Stimulated activated CD4-positive, alpha-beta T cell treated with anti-CD3 and anti-CD28 coated beads, TNF-alpha, amount 100 ng/mL, for 1 hour (primary cell): ENCODE measurements at regions not wholly inside any gene's neighbourhood (a gene's known extent, or its start where the extent isn't known, plus 50 kb on each side); places are given as distances from the start of the nearest gene placed in this dataset.
"Not testable (repeated sequence)": the region's sequence is repeated elsewhere in the genome, so short reads cannot be mapped to it uniquely, and the experiment has no call there.

Source experiments
- DNase-seq, 3 donors: peaks; one replicate each; pipeline ENCODE4 v3.0.0-alpha.2; 2020; ENCODE audit warnings: low read depth in 3 of 3, low spot score in 1 of 3

GRCh38 chr6:15744818-15745402 is 82.1 kb upstream of the DTNBP1 start:
- no peak for DNase-seq

GRCh38 chr6:15742013-15742412 is 79.2 kb upstream of the DTNBP1 start:
- not testable (repeated sequence) for DNase-seq

- DNase-seq = no peak
These were observed 78.6 kb upstream of the DTNBP1 start for GRCh38 chr6:15741405-15741804.

- no peak for DNase-seq
These were observed 77.0 kb upstream of the DTNBP1 start for GRCh38 chr6:15739867-15740266.

- no peak for DNase-seq
These were observed 76.5 kb upstream of the DTNBP1 start for GRCh38 chr6:15739353-15739752.

GRCh38 chr6:15738195-15738594 is 75.4 kb upstream of the DTNBP1 start:
- not testable (repeated sequence) for DNase-seq

- no peak for DNase-seq
These were observed 73.5 kb upstream of the DTNBP1 start for GRCh38 chr6:15736297-15736696.

- no peak for DNase-seq
These were observed 72.9 kb upstream of the DTNBP1 start for GRCh38 chr6:15735567-15736265.

GRCh38 chr6:15734118-15734897 is 71.5 kb upstream of the DTNBP1 start:
- DNase-seq = no peak

- no peak for DNase-seq
These were observed 68.1 kb upstream of the DTNBP1 start for GRCh38 chr6:15730922-15731321.

GRCh38 chr6:15730442-15730841 is 67.6 kb upstream of the DTNBP1 start:
- no peak for DNase-seq

- DNase-seq = no peak
These were observed 59.9 kb upstream of the DTNBP1 start for GRCh38 chr6:15722731-15723130.

- no peak for DNase-seq
These were observed 54.1 kb upstream of the DTNBP1 start for GRCh38 chr6:15716889-15717288.

GRCh38 chr6:15715851-15716250 is 53.0 kb upstream of the DTNBP1 start:
- no peak for DNase-seq

GRCh38 chr6:15715060-15715459 is 52.2 kb upstream of the DTNBP1 start:
- no peak for DNase-seq

- DNase-seq = no peak
These were observed 51.8 kb upstream of the DTNBP1 start for GRCh38 chr6:15714658-15715057.

- no peak for DNase-seq
These were observed 50.5 kb upstream of the DTNBP1 start for GRCh38 chr6:15713325-15713724.

- no peak for DNase-seq
These were observed 50.0 kb upstream of the DTNBP1 start for GRCh38 chr6:15712797-15713196.
